MM.1S (cell line): ENCODE measurements at regions not wholly inside any gene's neighbourhood (a gene's known extent, or its start where the extent isn't known, plus 50 kb on each side); places are given as distances from the start of the nearest gene placed in this dataset.

ENCODE experiments used
- DNase-seq: peaks from one replicate; pipeline ENCODE4 v3.0.0-alpha.2; 2015
- H2AFZ ChIP-seq: fragments of 300-600 bp; sonication (generic); 2 replicates; pipeline ENCODE4 v1.6.0; 2016; ENCODE audit warnings: antibody characterized with exemption, low read length
- H3F3A ChIP-seq: fragments of 300-600 bp; sonication (generic); 2 replicates; pipeline ENCODE4 v1.6.1; 2016; ENCODE audit warnings: mild to moderate bottlenecking, antibody characterized with exemption, low read length, moderate library complexity, mixed read lengths; ENCODE audit not compliant: insufficient read depth
- H3K27ac ChIP-seq: fragments of 300-600 bp; sonication (generic); 2 replicates; pipeline ENCODE4 v1.5.1; 2016; ENCODE audit warnings: mild to moderate bottlenecking, low read length
- H3K27me3 ChIP-seq: fragments of 300-600 bp; sonication (generic); replicated peaks from 2 replicates; pipeline ENCODE4 v1.6.0; 2016; ENCODE audit warnings: low read length; ENCODE audit not compliant: insufficient read depth
- H3K36me3 ChIP-seq: fragments of 300-600 bp; sonication (generic); replicated peaks from 2 replicates; pipeline ENCODE4 v1.6.1; 2016; ENCODE audit warnings: mild to moderate bottlenecking, low read length, mixed read lengths; ENCODE audit not compliant: insufficient read depth
- H3K4me1 ChIP-seq: fragments of 300-600 bp; sonication (generic); 2 replicates; pipeline ENCODE4 v1.6.1; 2016; ENCODE audit warnings: low read length, mixed read lengths
- H3K4me2 ChIP-seq: fragments of 300-600 bp; sonication (generic); 2 replicates; pipeline ENCODE4 v1.6.0; 2016; ENCODE audit warnings: low read depth, low read length
- H3K4me3 ChIP-seq: fragments of 300-600 bp; sonication (generic); 2 replicates; pipeline ENCODE4 v1.5.1; 2016; ENCODE audit warnings: low read length, mixed read lengths
- H3K79me2 ChIP-seq: fragments of 300-600 bp; sonication (generic); 2 replicates; pipeline ENCODE4 v1.6.1; 2016; ENCODE audit warnings: mixed run types, low read length, mixed read lengths
- H3K9ac ChIP-seq: fragments of 300-600 bp; sonication (generic); 2 replicates; pipeline ENCODE4 v1.6.1; 2016; ENCODE audit warnings: low read length, mixed read lengths
- H3K9me2 ChIP-seq: fragments of 300-600 bp; sonication (generic); replicated peaks from 2 replicates; pipeline ENCODE4 v1.6.1; 2016; ENCODE audit warnings: mild to moderate bottlenecking, low read length, mixed read lengths; ENCODE audit not compliant: insufficient read depth
- H3K9me3 ChIP-seq: fragments of 300-600 bp; sonication (generic); replicated peaks from 2 replicates; pipeline ENCODE4 v1.6.1; 2016; ENCODE audit warnings: mild to moderate bottlenecking, low read length, mixed read lengths; ENCODE audit not compliant: insufficient read depth
- H4K20me1 ChIP-seq: fragments of 300-600 bp; sonication (generic); 2 replicates; pipeline ENCODE4 v1.6.1; 2016; ENCODE audit warnings: mild to moderate bottlenecking, low read length, moderate library complexity, mixed read lengths; ENCODE audit not compliant: insufficient read depth
- EZH2 ChIP-seq: fragments of 300-600 bp; sonication (generic); optimal IDR thresholded peaks from 2 replicates; pipeline ENCODE3; 2017; ENCODE audit warnings: low read depth, mild to moderate bottlenecking, antibody characterized with exemption, low read length, mixed read lengths
- EZH2phosphoT487 ChIP-seq: fragments of 300-600 bp; sonication (generic); IDR thresholded peaks from 2 replicates; pipeline ENCODE4 v1.6.1; 2018; ENCODE audit warnings: antibody characterized with exemption, low read length
- TF ChIP-seq, protein P1 (sequence below): fragments of 300-600 bp; sonication (generic); IDR thresholded peaks from 2 replicates; pipeline ENCODE4 v1.5.1; 2016; ENCODE audit warnings: antibody characterized with exemption, low read length, mixed read lengths

GRCh38 chr5:114249823-114250222, 112.0 kb upstream of the KCNN2 start:
- no peaks in the 10 kb centered on the region for H4K20me1 ChIP-seq
- H2AFZ ChIP-seq: no peak overlapping the region
- H3K4me3 ChIP-seq: no peak overlapping the region
- no peak overlapping the region for H3K4me2 ChIP-seq
- no peaks in the 10 kb centered on the region for H3K9me2 ChIP-seq
- no peaks in the 10 kb centered on the region for H3K79me2 ChIP-seq
- H3F3A ChIP-seq: no peaks in the 10 kb centered on the region
- H3K9ac ChIP-seq: no peak overlapping the region
- H3K27ac ChIP-seq: no peak overlapping the region
- H3K4me1 ChIP-seq: no peaks in the 10 kb centered on the region
- H3K36me3 ChIP-seq: no peaks in the 10 kb centered on the region
- TF ChIP-seq, protein P1, sequence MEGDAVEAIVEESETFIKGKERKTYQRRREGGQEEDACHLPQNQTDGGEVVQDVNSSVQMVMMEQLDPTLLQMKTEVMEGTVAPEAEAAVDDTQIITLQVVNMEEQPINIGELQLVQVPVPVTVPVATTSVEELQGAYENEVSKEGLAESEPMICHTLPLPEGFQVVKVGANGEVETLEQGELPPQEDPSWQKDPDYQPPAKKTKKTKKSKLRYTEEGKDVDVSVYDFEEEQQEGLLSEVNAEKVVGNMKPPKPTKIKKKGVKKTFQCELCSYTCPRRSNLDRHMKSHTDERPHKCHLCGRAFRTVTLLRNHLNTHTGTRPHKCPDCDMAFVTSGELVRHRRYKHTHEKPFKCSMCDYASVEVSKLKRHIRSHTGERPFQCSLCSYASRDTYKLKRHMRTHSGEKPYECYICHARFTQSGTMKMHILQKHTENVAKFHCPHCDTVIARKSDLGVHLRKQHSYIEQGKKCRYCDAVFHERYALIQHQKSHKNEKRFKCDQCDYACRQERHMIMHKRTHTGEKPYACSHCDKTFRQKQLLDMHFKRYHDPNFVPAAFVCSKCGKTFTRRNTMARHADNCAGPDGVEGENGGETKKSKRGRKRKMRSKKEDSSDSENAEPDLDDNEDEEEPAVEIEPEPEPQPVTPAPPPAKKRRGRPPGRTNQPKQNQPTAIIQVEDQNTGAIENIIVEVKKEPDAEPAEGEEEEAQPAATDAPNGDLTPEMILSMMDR: no peak
- no peak for TF ChIP-seq EZH2
- TF ChIP-seq EZH2phosphoT487: no peak
- H3K27me3 ChIP-seq: no peaks in the 10 kb centered on the region
- DNase-seq: no peak
- no peaks in the 10 kb centered on the region for H3K9me3 ChIP-seq

DNA sequence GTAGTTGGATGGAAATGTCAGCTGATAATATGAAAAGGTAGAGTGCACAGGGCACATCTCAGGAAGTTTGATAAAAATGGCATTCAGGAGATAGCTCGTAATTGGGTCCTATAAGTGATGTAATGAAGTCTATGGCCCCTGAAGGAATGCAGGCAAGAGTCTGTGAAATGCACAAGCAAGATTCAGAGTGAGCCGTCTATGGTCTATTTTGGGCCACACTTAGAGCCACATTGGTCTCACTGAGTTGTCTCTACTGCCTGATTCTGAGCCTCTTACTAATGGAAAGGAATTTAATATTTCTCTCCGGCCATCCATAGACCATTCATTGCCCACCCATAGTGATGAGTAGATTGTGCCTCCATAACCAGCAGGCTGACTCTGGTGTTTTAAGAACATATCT, 111.3 kb upstream of the KCNN2 start:
- no peaks in the 10 kb centered on the region for H3F3A ChIP-seq
- H4K20me1 ChIP-seq: no peaks in the 10 kb centered on the region
- H3K79me2 ChIP-seq: no peaks in the 10 kb centered on the region
- DNase-seq: no peak
- no peak overlapping the region for H3K9ac ChIP-seq
- H3K9me3 ChIP-seq: no peaks in the 10 kb centered on the region
- TF ChIP-seq, protein P1: no peak
- TF ChIP-seq EZH2phosphoT487 (no peak), EZH2 (no peak)
- no peaks in the 10 kb centered on the region for H3K4me1 ChIP-seq
- H3K4me3 ChIP-seq: no peak overlapping the region
- no peak overlapping the region for H3K4me2 ChIP-seq
- H3K27me3 ChIP-seq: no peaks in the 10 kb centered on the region
- H3K36me3 ChIP-seq: no peaks in the 10 kb centered on the region
- H3K27ac ChIP-seq: no peak overlapping the region
- H3K9me2 ChIP-seq: no peaks in the 10 kb centered on the region
- no peak overlapping the region for H2AFZ ChIP-seq

GRCh38 chr5:114252226-114252625, 109.6 kb upstream of the KCNN2 start:
- TF ChIP-seq, protein P1: no peak
- TF ChIP-seq EZH2phosphoT487: no peak
- no peak for TF ChIP-seq EZH2
- H4K20me1 ChIP-seq: no peaks in the 10 kb centered on the region
- H3K9ac ChIP-seq: no peak overlapping the region
- no peak overlapping the region for H3K27ac ChIP-seq
- no peaks in the 10 kb centered on the region for H3K9me2 ChIP-seq
- no peak overlapping the region for H3K4me3 ChIP-seq
- H2AFZ ChIP-seq: no peak overlapping the region
- H3F3A ChIP-seq: no peaks in the 10 kb centered on the region
- H3K9me3 ChIP-seq: no peaks in the 10 kb centered on the region
- no peaks in the 10 kb centered on the region for H3K4me1 ChIP-seq
- H3K27me3 ChIP-seq: no peaks in the 10 kb centered on the region
- H3K4me2 ChIP-seq: no peak overlapping the region
- H3K79me2 ChIP-seq: no peaks in the 10 kb centered on the region
- H3K36me3 ChIP-seq: no peaks in the 10 kb centered on the region
- DNase-seq: no peak

DNA sequence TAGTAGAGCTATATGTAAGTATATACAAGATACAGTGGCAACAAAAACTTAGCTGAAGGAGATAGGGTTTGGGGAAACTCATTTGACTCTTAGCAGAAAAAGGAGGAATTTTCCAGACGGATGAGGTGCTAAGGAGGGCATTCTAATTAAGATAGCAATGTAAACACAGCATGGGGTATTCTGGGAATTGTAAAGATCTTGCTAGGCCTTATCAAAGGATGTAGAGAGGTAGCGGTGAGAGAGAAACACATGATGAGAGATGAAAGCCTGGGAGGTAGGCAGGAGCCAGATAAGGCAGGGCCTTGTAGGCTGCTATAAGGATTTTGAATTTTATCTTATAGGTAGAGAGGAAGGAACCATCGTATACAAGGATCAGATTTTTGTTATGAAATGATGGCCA, 106.6 kb upstream of the KCNN2 start:
- Histone ChIP-seq H3K9me2 (no peaks in the 10 kb centered on the region), H3K9ac (no peak overlapping the region), H3K9me3 (no peaks in the 10 kb centered on the region), H3K36me3 (no peaks in the 10 kb centered on the region), H3K79me2 (no peaks in the 10 kb centered on the region), H3K4me3 (no peak overlapping the region), H3K4me1 (no peaks in the 10 kb centered on the region), H3K27ac (no peak overlapping the region), H4K20me1 (no peaks in the 10 kb centered on the region), H2AFZ (no peak overlapping the region), H3K4me2 (no peak overlapping the region), H3F3A (no peaks in the 10 kb centered on the region), H3K27me3 (no peaks in the 10 kb centered on the region)
- TF ChIP-seq EZH2 (no peak), EZH2phosphoT487 (no peak)
- TF ChIP-seq, protein P1: no peak
- DNase-seq: no peak
